GM21717 (cell line): ENCODE measurements at regions not wholly inside any gene's neighbourhood (a gene's known extent, or its start where the extent isn't known, plus 50 kb on each side); places are given as distances from the start of the nearest gene placed in this dataset.

ENCODE experiments used
- ATAC-seq: cut with Tn5 transposase; IDR thresholded peaks from one replicate; pipeline ENCODE4 v1.9.1; 2021; ENCODE audit warnings: mild to moderate bottlenecking, moderate library complexity; ENCODE audit not compliant: unreplicated experiment

DNA sequence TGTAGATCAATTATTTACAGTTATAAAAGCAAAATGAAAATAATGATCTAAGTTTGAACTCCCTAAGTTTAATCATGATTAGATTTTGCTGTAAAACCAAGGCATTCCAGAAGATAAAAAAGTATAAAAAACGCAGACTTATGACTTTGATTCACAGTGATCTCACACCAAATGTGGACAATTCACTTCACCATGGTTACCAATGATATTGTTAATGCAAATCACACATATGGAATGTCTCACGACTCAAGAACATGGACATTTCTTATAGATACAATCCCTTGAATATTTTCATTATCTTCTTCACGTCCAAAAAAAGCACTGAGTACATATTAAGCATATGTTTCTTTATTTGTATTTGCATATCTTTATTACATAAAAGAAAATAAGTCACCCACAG, 1054.2 kb downstream of the NAALADL2 start:
- ATAC-seq = no peak

DNA sequence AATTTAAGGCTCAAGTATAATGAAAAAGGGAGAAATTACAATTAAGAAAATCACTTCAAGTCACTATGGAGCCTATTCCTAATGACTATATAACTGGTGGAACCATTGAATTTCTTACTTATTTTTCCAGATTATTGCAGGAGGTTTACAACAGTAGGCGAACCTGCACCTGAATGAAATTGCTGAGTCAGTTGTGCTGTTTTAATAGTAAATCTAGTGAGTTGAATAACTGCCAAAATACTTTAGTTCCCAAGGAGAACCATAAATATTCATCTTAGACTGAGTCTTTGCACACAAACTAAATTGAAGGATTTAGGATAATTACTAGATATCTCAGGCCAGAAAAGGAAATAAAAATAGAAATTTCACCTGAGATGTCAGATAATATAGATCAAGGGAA, 1052.8 kb downstream of the NAALADL2 start:
- no peak for ATAC-seq

DNA sequence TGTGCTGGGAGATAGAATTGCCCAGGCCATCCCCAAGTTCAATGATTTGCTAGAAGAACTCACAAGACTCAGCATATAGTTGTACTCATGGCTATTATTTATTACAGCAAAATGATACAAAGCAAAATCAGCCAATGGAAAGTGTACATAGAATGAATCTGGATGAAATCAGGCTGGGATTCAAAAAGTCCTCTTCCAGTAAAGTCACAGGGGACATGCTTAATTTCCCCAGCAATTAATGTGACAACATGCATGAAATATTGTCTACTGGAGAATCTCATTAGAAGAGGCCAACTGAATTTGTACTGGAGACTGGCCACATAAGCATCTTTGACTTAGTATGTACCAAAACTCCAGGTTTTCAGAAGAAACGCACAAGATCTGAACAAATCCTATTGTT, 1043.1 kb downstream of the NAALADL2 start:
- ATAC-seq = no peak

DNA sequence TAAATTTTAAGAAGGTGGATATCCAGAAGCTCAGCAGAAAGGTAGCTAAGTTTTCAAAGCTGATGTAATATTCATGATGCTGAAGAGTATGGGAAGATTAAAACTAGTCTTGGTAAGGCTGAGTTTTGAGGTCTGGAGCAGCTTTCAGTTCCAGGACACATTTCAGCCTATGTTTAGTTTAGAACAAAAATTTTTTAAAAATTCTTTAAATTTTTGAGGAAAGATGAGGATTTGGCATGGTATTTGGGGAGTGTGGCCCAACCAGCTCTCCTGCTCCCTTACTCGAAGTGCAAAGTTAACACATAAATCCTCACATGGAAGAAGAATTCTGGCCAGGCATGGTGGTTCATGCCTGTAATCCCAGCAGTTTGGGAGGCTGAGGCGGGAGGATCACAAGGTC, 1039.1 kb downstream of the NAALADL2 start:
- ATAC-seq = no peak

DNA sequence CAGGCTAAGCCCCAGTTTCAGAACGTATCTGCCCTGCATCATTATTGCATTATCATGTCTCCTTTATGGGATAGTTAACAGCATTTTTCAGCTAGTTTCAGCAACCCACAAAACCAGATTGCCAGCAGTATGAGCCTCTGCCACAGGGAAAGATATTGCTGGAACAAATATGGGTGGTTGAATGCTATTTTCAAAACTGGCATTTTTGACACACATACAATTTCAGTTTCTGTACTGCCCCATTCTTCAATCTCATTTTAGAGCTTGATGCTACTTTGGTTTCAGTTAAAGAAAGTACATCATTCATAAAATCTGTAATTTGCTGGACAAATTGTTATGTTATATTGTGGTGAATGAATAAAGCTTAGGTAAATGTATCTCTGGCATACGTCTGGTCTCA, 1037.5 kb downstream of the NAALADL2 start:
- ATAC-seq = no peak

DNA sequence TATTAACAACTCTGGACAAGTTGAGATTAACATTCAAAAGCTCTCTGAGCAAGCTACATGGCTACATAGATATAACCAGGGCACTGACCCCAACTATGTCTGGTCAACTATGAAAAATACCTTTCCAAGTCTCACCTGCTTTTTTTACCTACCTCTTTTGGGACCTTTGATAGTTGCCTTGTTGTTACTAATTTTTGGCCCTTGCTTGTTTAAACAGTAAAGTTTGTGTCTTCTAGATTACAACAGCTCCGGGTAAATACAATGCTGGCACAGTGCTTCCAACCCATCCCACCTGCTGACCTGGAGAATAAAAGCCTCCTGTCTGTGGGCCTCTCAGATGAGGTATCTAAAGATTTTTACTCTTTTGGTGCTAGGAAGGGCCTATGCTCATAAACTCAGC, 1036.6 kb downstream of the NAALADL2 start:
- ATAC-seq = no peak

DNA sequence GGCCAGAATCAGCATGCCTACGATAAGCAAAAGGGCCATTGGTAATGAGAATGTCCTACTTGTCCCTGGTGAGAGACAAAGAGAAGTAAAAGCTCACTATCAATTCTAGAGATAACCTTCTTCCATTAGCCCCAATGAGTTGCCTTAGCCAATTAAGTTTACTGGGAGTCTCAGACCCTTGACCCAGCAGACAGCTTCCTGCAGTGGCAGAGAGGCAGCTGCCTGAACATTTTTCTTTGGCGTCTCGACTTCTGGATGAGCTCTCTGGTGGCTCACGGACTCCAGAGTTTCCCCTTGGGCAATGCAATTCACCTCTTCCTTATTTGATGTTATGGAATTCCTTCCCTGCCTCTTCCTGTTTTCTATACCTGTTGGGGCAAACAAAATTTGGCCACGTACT, 1034.4 kb downstream of the NAALADL2 start:
- ATAC-seq = no peak

DNA sequence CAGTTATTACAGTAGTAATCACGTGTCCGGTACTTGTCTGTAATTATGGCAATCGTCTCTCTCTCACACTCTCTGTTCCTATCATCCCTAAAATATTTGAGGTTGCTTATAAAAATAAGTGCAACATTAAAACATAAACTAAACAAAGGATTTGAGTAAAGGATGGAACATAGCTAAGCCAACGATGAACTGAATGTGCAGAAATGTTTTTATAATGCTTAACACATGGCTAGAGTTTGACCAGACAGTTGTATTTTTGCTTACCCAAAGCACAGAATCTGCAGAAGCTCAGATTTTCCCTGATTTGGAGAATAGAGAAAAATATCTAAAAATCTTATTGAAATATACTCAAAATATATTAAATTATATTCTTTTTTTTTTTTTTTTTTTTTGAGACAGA, 1030.9 kb downstream of the NAALADL2 start:
- no peak for ATAC-seq

DNA sequence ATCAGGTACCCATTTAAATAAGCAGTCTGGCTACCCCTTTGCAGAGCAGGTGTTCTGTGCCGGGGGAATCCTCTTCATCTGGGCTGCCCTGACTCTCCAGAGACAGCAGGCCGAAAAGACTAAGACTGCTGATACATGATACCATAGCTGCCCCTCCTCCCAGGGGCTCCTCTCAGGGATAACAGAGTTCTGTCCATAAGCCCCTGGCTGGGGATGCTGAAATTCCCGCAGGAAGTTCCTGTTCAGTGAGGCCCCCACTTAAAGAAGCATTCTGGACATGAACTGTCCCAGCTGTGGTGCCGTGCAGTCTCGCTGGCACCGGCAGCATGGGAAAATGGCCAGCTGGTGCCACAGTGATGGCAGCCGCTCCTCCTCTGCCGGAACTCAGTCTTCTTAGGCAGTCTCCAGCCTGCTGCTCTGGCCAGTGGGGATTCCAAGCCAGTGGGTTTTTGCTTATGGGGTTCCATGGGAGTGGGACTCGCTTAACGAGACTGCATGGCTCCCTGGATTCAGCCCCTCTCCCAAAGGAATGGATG, 1026.2 kb downstream of the NAALADL2 start:
- ATAC-seq = no peak

DNA sequence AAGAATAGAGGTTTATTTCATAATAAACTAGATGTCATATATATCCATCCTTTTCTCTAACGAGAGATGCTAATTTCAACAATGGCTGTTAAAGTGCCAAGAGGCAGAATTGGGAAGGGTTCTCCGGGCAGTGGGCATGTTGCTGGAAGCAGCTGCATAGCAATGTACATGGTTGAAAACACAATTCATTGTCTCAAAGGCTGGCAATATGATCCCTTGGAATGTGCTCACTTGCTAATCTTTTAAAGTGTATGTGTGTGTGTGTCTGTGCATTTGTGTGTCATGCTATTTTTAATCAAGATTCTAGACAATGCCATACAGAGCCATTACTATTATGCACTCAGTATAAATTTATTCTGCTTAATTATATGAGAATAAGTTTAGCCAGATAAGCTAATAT, 1020.3 kb downstream of the NAALADL2 start:
- ATAC-seq = no peak

DNA sequence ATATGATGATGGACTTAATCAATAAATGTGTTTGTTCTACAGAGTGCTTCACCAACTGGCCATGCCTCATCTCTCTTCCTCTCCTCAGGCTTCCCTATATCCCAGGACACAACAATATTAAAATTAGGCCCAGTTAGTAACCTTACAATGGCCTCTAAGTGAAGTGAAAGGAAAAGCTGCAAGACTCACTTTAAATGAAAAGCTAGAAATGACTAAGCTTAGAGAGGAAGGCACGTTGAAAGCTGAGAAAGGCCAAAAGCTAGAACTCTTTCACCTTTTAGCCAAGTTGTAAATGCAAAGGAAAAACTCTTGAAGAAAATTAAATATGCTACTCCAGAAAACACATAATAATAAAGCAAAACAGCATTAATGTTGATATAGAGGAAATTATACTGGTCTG, 1010.3 kb downstream of the NAALADL2 start:
- ATAC-seq = peak; percentile 89

DNA sequence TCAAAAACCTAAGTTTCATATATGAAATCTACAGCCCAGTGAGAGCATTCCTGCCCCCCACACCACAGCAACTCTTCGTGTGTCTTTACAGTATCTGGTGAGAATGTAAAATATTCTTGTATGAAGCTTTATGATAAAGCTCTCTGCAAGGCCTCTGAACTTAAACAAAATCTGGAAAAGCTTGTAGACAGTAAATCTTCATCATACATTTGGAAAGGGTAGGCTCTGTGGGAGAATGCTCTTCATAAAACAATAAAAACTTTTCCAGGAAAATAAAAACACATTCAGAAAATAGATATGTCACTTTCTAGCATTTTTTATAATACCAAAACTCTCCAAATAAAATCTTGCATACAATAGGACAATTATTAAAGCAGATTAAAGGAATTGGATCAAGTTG, 1009.5 kb downstream of the NAALADL2 start:
- ATAC-seq = no peak

DNA sequence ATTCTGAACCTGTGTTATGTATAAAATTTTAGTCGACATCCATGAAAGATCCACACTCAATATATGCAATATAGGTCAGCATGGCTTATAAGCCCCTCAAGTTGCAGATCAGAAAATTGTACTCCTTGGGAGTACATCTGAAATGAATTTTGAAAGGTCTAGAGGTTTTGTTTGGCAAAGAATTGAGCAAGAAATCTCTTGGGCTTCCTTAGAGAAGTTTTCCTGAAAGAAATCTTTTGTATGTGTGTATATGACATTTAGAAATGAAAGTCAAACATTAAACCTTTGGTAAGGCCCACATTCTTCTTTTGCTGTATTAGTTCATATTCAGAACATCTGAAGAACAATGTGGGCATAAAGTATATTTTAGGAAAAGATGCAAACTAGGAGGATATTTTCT, 1006.6 kb downstream of the NAALADL2 start:
- ATAC-seq = no peak

DNA sequence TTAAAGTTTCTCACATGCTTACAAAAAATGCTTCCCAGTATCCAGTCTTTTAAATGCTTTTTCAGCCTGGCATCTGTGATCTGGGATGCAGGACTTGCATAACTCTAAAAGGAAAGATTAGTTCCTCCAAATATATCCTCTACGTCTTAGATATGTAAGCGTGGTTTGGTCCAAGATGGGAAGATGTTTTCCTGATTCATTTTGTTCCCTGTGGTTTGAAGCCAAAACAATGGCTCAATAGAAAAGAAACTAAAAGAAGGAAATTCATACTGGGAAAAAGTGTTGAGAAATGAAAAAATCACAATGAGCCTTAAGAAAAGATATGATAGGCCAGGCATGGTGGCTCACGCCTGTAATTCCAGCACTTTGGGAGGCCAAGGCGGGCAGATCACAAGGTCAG, 1002.8 kb downstream of the NAALADL2 start:
- no peak for ATAC-seq
